GM12878 (cell line): ENCODE measurements at regions not wholly inside any gene's neighbourhood (a gene's known extent, or its start where the extent isn't known, plus 50 kb on each side); places are given as distances from the start of the nearest gene placed in this dataset.

Experiments used
- CBX3 ChIP-seq: fragments of 200-600 bp; sonication (generic); IDR thresholded peaks from 2 replicates; pipeline ENCODE4 v1.6.1; 2016; ENCODE audit warnings: low read depth, borderline replicate concordance
- CHD2 ChIP-seq: IDR thresholded peaks from 2 replicates; pipeline ENCODE4 v1.6.1; 2011; ENCODE audit warnings: low read depth, low read length, improper control_type of control experiment, borderline replicate concordance
- CTCF ChIP-seq, 3 experiments: IDR thresholded peaks in 2 of 3; conservative IDR thresholded peaks in 1 of 3; 2 replicates each; pipeline ENCODE4 v1.5.1; 2011; ENCODE audit warnings: low read depth in 3 of 3, low read length in 3 of 3, mild to moderate bottlenecking in 3 of 3, control low read depth in 2 of 3, moderate library complexity in 2 of 3, inconsistent platforms in 1 of 3, mixed read lengths in 1 of 3; ENCODE audit not compliant: control insufficient read depth in 2 of 3, insufficient read depth in 1 of 3; ENCODE audit errors: extremely low read depth in 1 of 3
- EP300 ChIP-seq, 2 experiments: fragments of 150-350 bp in 1 of 2; IDR thresholded peaks; 2 replicates each; pipeline ENCODE4 v1.6.1; 2011 to 2012; ENCODE audit warnings: low read depth in 2 of 2, low read length in 2 of 2, borderline replicate concordance in 1 of 2, improper control_type of control experiment in 1 of 2, inconsistent platforms in 1 of 2; ENCODE audit not compliant: control insufficient read depth in 1 of 2
- PAX5 ChIP-seq: IDR thresholded peaks from 2 replicates; pipeline ENCODE4 v1.6.1; 2011; ENCODE audit warnings: low read depth, low read length, borderline replicate concordance
- RUNX3 ChIP-seq: IDR thresholded peaks from 2 replicates; pipeline ENCODE4 v1.6.1; 2012; ENCODE audit warnings: low read length, inconsistent platforms
- SKIL ChIP-seq: fragments of 450-650 bp; IDR thresholded peaks from 2 replicates; pipeline ENCODE4 v1.6.1; 2017; ENCODE audit warnings: mild to moderate bottlenecking, low read depth, inconsistent platforms; ENCODE audit not compliant: poor library complexity, severe bottlenecking
- TCF7 ChIP-seq: IDR thresholded peaks from 2 replicates; pipeline ENCODE4 v1.6.1; 2014; ENCODE audit warnings: antibody characterized with exemption, borderline replicate concordance
- ZBTB33 ChIP-seq: fragments of 450-650 bp; IDR thresholded peaks from 2 replicates; pipeline ENCODE4 v1.6.1; 2017; ENCODE audit warnings: mild to moderate bottlenecking
- ZNF687 ChIP-seq: fragments of 450-650 bp; IDR thresholded peaks from 2 replicates; pipeline ENCODE4 v1.6.1; 2017; ENCODE audit warnings: mild to moderate bottlenecking, moderate library complexity

GRCh38 chr14:39740454-39740853 is 308.2 kb upstream of the FBXO33 start (continued):
- TF ChIP-seq CTCF (IDR thresholded peaks at IDR 0.05 in 2 of 3, conservative IDR thresholded peaks at IDR 0.05 in 1 of 3; ENCODE audit: control insufficient read depth in 2 of 3, extremely low read depth in 1 of 3, insufficient read depth in 1 of 3, low read depth in 3 of 3, low read length in 3 of 3): no peak
- TF ChIP-seq TCF7: no peak
- no peak for TF ChIP-seq PAX5
- no peak for TF ChIP-seq ZBTB33
- TF ChIP-seq RUNX3: no peak
- TF ChIP-seq ZNF687: no peak
- no peak for TF ChIP-seq SKIL
- no peak for TF ChIP-seq CHD2
- no peak for TF ChIP-seq EP300 (IDR thresholded peaks at IDR 0.05; ENCODE audit: borderline replicate concordance in 1 of 2, control insufficient read depth in 1 of 2, low read depth in 2 of 2, low read length in 2 of 2)
- TF ChIP-seq CBX3: no peak
